ENCODE measurements at regions not wholly inside any gene's neighbourhood (a gene's known extent, or its start where the extent isn't known, plus 50 kb on each side); places are given as distances from the start of the nearest gene placed in this dataset.

- dilution Hi-C loops (cut with MboI; ENCODE audit: extremely low pct_ligation_motif_present, low sequenced_read_pairs): no loop called here
- no peak for DNase-seq (ENCODE audit: low read depth, low spot score)
- Histone ChIP-seq H3K9me3 (ENCODE audit: control insufficient read depth, low read depth, low read length) (no peaks in the 10 kb centered on the region), H3K79me2 (ENCODE audit: control insufficient read depth, insufficient read depth, low read length) (no peaks in the 10 kb centered on the region), H3K27me3 (ENCODE audit: control insufficient read depth, extremely low read depth, insufficient read depth, low read length) (no peaks in the 10 kb centered on the region), H4K20me1 (ENCODE audit: control insufficient read depth, extremely low read depth, insufficient read depth, low read length) (no peaks in the 10 kb centered on the region), H2AFZ (ENCODE audit: control insufficient read depth, low read length) (no peak overlapping the region), H3K27ac (ENCODE audit: control insufficient read depth, insufficient read depth, low read length) (no peak overlapping the region), H3K9ac (ENCODE audit: control insufficient read depth, extremely low read depth, insufficient read depth, low read length) (no peak overlapping the region), H3K4me1 (ENCODE audit: control insufficient read depth, extremely low read depth, insufficient read depth, low read length) (no peaks in the 10 kb centered on the region), H3K4me2 (ENCODE audit: control insufficient read depth, extremely low read depth, insufficient read depth, low read depth, low read length) (no peak overlapping the region), H3K9me1 (ENCODE audit: control insufficient read depth, extremely low read depth, insufficient read depth, low read length) (no peaks in the 10 kb centered on the region), H3K36me3 (ENCODE audit: control insufficient read depth in 2 of 2, extremely low read depth in 1 of 2, insufficient read depth in 2 of 2, low read length in 2 of 2) (no peaks in the 10 kb centered on the region), H3K4me3 (ENCODE audit: control insufficient read depth in 2 of 3, extremely low read depth in 1 of 3, insufficient read depth in 2 of 3, low read depth in 1 of 3, low read length in 3 of 3) (no peak overlapping the region)
- no peak for FAIRE-seq
- TF ChIP-seq EZH2 (IDR thresholded peaks at IDR 0.05; ENCODE audit: low read length): no peak
- TF ChIP-seq CTCF (optimal IDR thresholded peaks at IDR 0.05 in 1 of 3, IDR thresholded peaks at IDR 0.05 in 1 of 3, conservative IDR thresholded peaks at IDR 0.05 in 1 of 3; ENCODE audit: extremely low read depth in 1 of 3, insufficient read depth in 2 of 3, low read length in 3 of 3): no peak
These were observed 184.7 kb downstream of the TJP1 start for GRCh38 chr15:29637555-29637954.

GRCh38 chr15:29636921-29637320 lies 185.3 kb downstream of the TJP1 start:
- no peak overlapping the region for H3K9ac ChIP-seq (ENCODE audit: control insufficient read depth, extremely low read depth, insufficient read depth, low read length)
- H2AFZ ChIP-seq (ENCODE audit: control insufficient read depth, low read length): no peak overlapping the region
- no peak overlapping the region for H3K4me3 ChIP-seq (ENCODE audit: control insufficient read depth in 2 of 3, extremely low read depth in 1 of 3, insufficient read depth in 2 of 3, low read depth in 1 of 3, low read length in 3 of 3)
- no peaks in the 10 kb centered on the region for H3K4me1 ChIP-seq (ENCODE audit: control insufficient read depth, extremely low read depth, insufficient read depth, low read length)
- H3K9me1 ChIP-seq (ENCODE audit: control insufficient read depth, extremely low read depth, insufficient read depth, low read length): no peaks in the 10 kb centered on the region
- H3K4me2 ChIP-seq (ENCODE audit: control insufficient read depth, extremely low read depth, insufficient read depth, low read depth, low read length): no peak overlapping the region
- no peaks in the 10 kb centered on the region for H3K79me2 ChIP-seq (ENCODE audit: control insufficient read depth, insufficient read depth, low read length)
- no peaks in the 10 kb centered on the region for H3K36me3 ChIP-seq (ENCODE audit: control insufficient read depth in 2 of 2, extremely low read depth in 1 of 2, insufficient read depth in 2 of 2, low read length in 2 of 2)
- dilution Hi-C loops (cut with MboI; ENCODE audit: extremely low pct_ligation_motif_present, low sequenced_read_pairs): no loop called here
- H3K27me3 ChIP-seq (ENCODE audit: control insufficient read depth, extremely low read depth, insufficient read depth, low read length): no peaks in the 10 kb centered on the region
- H3K27ac ChIP-seq (ENCODE audit: control insufficient read depth, insufficient read depth, low read length): no peak overlapping the region
- TF ChIP-seq CTCF (optimal IDR thresholded peaks at IDR 0.05 in 1 of 3, IDR thresholded peaks at IDR 0.05 in 1 of 3, conservative IDR thresholded peaks at IDR 0.05 in 1 of 3; ENCODE audit: extremely low read depth in 1 of 3, insufficient read depth in 2 of 3, low read length in 3 of 3): no peak
- no peak for TF ChIP-seq EZH2 (IDR thresholded peaks at IDR 0.05; ENCODE audit: low read length)
- no peak for FAIRE-seq
- no peaks in the 10 kb centered on the region for H4K20me1 ChIP-seq (ENCODE audit: control insufficient read depth, extremely low read depth, insufficient read depth, low read length)
- DNase-seq (ENCODE audit: low read depth, low spot score): no peak
- H3K9me3 ChIP-seq (ENCODE audit: control insufficient read depth, low read depth, low read length): no peaks in the 10 kb centered on the region
